ENCODE measurements at regions not wholly inside any gene's neighbourhood (a gene's known extent, or its start where the extent isn't known, plus 50 kb on each side); places are given as distances from the start of the nearest gene placed in this dataset.
"Not testable (repeated sequence)": the region's sequence is repeated elsewhere in the genome, so short reads cannot be mapped to it uniquely, and the experiment has no call there.

DNA sequence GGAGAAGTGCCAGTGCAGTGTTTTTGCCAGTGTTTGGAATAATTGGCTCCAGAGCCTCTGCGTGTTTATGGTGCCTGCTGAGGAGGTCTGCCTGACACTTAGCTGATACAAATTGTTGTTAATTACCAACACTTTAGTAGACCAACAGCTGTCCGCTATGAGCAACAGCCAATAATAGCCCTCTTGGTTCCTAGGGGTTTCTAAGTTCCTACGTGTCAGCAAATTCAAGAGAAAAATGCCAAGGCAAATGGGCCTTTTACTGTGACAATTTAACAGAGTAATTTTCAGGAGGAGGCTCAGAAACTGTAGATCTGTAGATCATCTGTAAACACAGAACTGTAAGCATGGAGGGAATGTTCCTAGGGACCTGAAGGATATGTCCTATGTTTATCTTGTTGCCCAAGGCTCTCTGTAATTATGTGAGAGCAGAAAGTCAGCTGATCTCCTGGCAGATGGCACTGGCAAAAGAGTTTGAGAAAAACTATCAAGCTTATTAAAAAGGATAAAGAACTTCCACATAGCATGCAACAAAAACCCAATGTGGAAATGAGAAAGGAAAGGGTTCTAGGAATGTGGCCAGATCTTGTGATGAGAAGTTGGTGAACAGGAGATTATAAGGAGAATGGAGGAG is 157.7 kb downstream of the GJA1 start:
- H3K27me3 ChIP-seq: no peaks in the 10 kb centered on the region
- H3K27ac ChIP-seq: no peak overlapping the region
- TF ChIP-seq, protein P1, sequence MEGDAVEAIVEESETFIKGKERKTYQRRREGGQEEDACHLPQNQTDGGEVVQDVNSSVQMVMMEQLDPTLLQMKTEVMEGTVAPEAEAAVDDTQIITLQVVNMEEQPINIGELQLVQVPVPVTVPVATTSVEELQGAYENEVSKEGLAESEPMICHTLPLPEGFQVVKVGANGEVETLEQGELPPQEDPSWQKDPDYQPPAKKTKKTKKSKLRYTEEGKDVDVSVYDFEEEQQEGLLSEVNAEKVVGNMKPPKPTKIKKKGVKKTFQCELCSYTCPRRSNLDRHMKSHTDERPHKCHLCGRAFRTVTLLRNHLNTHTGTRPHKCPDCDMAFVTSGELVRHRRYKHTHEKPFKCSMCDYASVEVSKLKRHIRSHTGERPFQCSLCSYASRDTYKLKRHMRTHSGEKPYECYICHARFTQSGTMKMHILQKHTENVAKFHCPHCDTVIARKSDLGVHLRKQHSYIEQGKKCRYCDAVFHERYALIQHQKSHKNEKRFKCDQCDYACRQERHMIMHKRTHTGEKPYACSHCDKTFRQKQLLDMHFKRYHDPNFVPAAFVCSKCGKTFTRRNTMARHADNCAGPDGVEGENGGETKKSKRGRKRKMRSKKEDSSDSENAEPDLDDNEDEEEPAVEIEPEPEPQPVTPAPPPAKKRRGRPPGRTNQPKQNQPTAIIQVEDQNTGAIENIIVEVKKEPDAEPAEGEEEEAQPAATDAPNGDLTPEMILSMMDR (IDR thresholded peaks at IDR 0.05): no peak
- H3K36me3 ChIP-seq: no peaks in the 10 kb centered on the region
- H3K9me3 ChIP-seq: no peaks in the 10 kb centered on the region
- no peaks in the 10 kb centered on the region for H3K4me1 ChIP-seq
- intact Hi-C loops (cut with DNase I): no loop called here
- ATAC-seq (no peak), DNase-seq (no peak)
- no peak overlapping the region for H3K4me3 ChIP-seq

DNA sequence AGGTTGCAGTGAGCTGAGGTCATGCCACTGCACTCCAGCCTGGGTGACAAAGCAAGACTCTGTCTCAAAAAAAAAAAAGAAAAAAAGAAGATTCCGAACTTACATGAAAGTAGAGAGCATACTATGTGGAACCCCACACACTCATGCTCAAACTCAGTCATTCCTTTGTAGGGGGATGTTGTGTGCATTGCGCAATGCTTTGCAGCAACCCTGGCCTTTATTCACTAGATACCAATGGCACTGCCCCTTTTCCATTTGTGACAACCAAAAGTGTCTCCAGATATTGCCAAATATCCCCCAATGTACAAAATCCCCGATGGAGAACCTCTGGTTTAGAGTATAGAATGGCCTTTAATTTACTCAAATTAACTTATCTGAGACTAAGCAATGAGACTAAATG is 158.6 kb downstream of the GJA1 start:
- TF ChIP-seq, protein P1 (IDR thresholded peaks at IDR 0.05): no peak
- Histone ChIP-seq H3K36me3 (no peaks in the 10 kb centered on the region), H3K27ac (no peak overlapping the region), H3K4me3 (no peak overlapping the region), H3K9me3 (no peaks in the 10 kb centered on the region), H3K27me3 (no peaks in the 10 kb centered on the region), H3K4me1 (no peaks in the 10 kb centered on the region)
- ATAC-seq (no peak), DNase-seq (no peak)
- intact Hi-C loops (cut with DNase I): no loop called here

DNA sequence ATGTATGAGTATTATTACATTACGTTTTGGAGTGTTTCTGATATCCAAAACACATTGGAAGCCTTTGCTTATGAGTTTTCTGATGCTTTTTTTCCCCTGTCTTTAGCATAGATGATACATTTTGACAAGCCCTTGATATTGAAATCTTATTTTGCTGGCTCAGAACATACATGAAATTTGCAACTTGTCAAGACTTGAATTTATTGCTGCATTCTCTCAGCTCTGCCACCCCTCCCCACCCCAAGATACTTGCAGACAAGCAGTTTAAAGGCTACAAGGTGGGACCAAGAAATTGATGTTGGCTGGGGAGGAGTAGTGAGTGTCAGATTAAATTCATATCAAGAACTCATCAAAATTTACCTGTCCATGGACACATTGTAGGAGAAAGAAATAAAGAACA is 160.2 kb downstream of the GJA1 start:
- DNase-seq (no peak), ATAC-seq (no peak)
- no peak overlapping the region for H3K4me3 ChIP-seq
- H3K36me3 ChIP-seq: no peaks in the 10 kb centered on the region
- intact Hi-C loops (cut with DNase I): no loop called here
- H3K27me3 ChIP-seq: no peaks in the 10 kb centered on the region
- TF ChIP-seq, protein P1 (IDR thresholded peaks at IDR 0.05): no peak
- H3K4me1 ChIP-seq: no peaks in the 10 kb centered on the region
- no peaks in the 10 kb centered on the region for H3K9me3 ChIP-seq
- H3K27ac ChIP-seq: no peak overlapping the region

DNA sequence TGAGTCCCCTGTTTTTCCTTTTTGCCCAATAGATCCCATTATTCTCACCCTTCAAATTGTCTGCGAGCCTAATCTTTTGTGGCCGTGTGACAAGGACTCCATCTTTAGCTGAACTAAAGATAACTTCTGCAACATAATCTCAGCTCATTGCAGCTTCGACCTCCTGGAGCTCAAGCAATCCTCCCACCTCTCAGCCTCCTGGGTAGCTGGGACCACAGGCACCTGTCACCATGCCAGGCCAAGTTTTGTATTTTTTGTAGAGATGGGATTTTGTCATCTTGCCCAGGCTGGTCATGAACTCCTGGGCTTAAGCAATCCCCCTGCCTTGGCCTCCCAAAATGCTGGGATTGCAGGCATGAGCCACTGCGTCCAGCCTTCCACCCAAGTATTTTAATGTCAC is 161.0 kb downstream of the GJA1 start:
- no peak for ATAC-seq
- intact Hi-C loops (cut with DNase I): no loop called here
- no peak for DNase-seq
- Histone ChIP-seq H3K4me3 (no peak overlapping the region), H3K27me3 (no peaks in the 10 kb centered on the region), H3K27ac (no peak overlapping the region), H3K36me3 (no peaks in the 10 kb centered on the region), H3K4me1 (no peaks in the 10 kb centered on the region), H3K9me3 (no peaks in the 10 kb centered on the region)
- TF ChIP-seq, protein P1 (IDR thresholded peaks at IDR 0.05): no peak

DNA sequence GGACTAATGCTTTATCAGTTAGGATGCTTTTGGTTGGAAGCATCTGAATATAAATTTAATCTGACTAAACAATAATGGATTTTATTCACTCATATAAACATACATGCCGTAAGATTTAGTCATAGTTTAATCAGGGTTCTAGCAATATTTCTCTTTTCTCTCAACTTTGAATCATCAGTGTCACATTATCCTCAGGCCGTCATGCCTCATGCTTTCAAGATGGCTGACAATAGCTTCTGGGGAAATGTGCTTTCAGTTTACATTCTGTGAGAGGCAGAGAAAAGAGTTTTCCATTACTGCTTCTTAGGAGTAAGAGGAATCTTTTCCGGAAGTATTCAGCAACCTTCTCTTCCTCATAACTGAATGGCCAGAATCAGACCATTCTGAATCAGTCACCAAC is 162.2 kb downstream of the GJA1 start:
- intact Hi-C loops (cut with DNase I): no loop called here
- Histone ChIP-seq H3K27me3 (no peaks in the 10 kb centered on the region), H3K9me3 (no peaks in the 10 kb centered on the region), H3K36me3 (no peaks in the 10 kb centered on the region), H3K4me3 (no peak overlapping the region), H3K4me1 (no peaks in the 10 kb centered on the region), H3K27ac (no peak overlapping the region)
- ATAC-seq (no peak), DNase-seq (no peak)
- TF ChIP-seq, protein P1 (IDR thresholded peaks at IDR 0.05): no peak

DNA sequence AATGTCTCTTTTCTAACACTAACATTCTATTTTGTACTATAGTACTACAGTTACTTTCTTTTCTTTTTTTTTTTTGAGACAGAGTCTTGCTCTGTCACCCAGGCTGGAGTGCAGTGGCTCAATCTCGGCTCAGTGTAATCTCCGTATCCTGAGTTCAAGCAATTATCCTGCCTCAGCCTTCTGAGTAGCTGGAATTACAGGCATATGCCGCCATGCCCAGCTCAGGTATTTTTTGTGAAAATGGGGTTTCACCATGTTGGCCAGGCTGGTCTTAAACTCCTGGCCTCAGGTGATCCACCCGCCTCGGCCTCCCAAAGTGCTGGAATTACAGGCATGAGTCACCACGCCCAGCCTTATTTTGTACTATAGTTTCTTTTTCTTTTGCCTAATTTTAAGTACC is 163.9 kb downstream of the GJA1 start:
- H3K9me3 ChIP-seq; H3K27ac ChIP-seq; H3K27me3 ChIP-seq; intact Hi-C loops (cut with DNase I); DNase-seq; H3K36me3 ChIP-seq; H3K4me3 ChIP-seq; H3K4me1 ChIP-seq; ATAC-seq: not testable (repeated sequence)

Data from left lung (tissue), 4 donors.